Neuronal stem cell (in vitro differentiated cells): ENCODE measurements at regions not wholly inside any gene's neighbourhood (a gene's known extent, or its start where the extent isn't known, plus 50 kb on each side); places are given as distances from the start of the nearest gene placed in this dataset.
A peak's percentile ranks its signal among the peaks of the same experiment; 100 is the strongest.

Experiments
- DNase-seq: peaks from one replicate; pipeline ENCODE4 v3.0.0-alpha.2; 2013; ENCODE audit warnings: low spot score
- H2AFZ ChIP-seq: one replicate; pipeline ENCODE4 v1.6.1; 2013; ENCODE audit warnings: mild to moderate bottlenecking, low read length, inconsistent platforms
- H2AK5ac ChIP-seq: 2 replicates; pipeline ENCODE4 v1.6.1; 2013; ENCODE audit warnings: low read depth, mild to moderate bottlenecking, inconsistent platforms, low read length, moderate library complexity, mixed read lengths
- H2BK120ac ChIP-seq: 2 replicates; pipeline ENCODE4 v1.6.1; 2013; ENCODE audit warnings: low read depth, mild to moderate bottlenecking, inconsistent platforms, low read length, moderate library complexity, mixed read lengths
- H2BK12ac ChIP-seq: one replicate; pipeline ENCODE4 v1.6.1; 2013; ENCODE audit warnings: low read length, inconsistent platforms
- H2BK15ac ChIP-seq: 2 replicates; pipeline ENCODE4 v1.6.1; 2013; ENCODE audit warnings: mild to moderate bottlenecking, low read length, inconsistent platforms, mixed read lengths
- H2BK5ac ChIP-seq: one replicate; pipeline ENCODE4 v1.6.1; 2013; ENCODE audit warnings: inconsistent platforms, mild to moderate bottlenecking, low read length, moderate library complexity
- H3K14ac ChIP-seq: one replicate; pipeline ENCODE4 v1.6.1; 2013; ENCODE audit warnings: low read length, inconsistent platforms
- H3K18ac ChIP-seq: 2 replicates; pipeline ENCODE4 v1.6.1; 2013; ENCODE audit warnings: low read length, inconsistent platforms
- H3K23ac ChIP-seq: 2 replicates; pipeline ENCODE4 v1.6.1; 2013; ENCODE audit warnings: low read depth, mild to moderate bottlenecking, mixed read lengths, low read length, inconsistent platforms; ENCODE audit not compliant: poor library complexity
- H3K27ac ChIP-seq: replicated peaks from 3 replicates; pipeline ENCODE4 v1.5.1; 2013; ENCODE audit warnings: low read length, inconsistent platforms
- H3K27me3 ChIP-seq, 3 experiments: 2 replicates each; pipeline ENCODE4 v1.6.1; 2013; ENCODE audit warnings: low read length in 3 of 3, mild to moderate bottlenecking in 2 of 3, inconsistent platforms in 1 of 3, low read depth in 1 of 3, mixed read lengths in 1 of 3, moderate library complexity in 1 of 3; ENCODE audit not compliant: control insufficient read depth in 3 of 3, insufficient read depth in 3 of 3
- H3K36me3 ChIP-seq, 2 donors: replicated peaks in 1 of 2; 2 replicates each; pipeline ENCODE4 v1.6.1; 2013; ENCODE audit warnings: low read length in 2 of 2; ENCODE audit not compliant: control insufficient read depth in 2 of 2, insufficient read depth in 2 of 2
- H3K4ac ChIP-seq: 2 replicates; pipeline ENCODE4 v1.6.1; 2013; ENCODE audit warnings: inconsistent platforms, mild to moderate bottlenecking, low read length, moderate library complexity
- H3K4me1 ChIP-seq, 2 donors: 1 replicate in 1 of 2; 2 replicates in 1 of 2; pipeline ENCODE4 v1.6.1; 2013; ENCODE audit warnings: low read length in 2 of 2, low read depth in 1 of 2; ENCODE audit not compliant: control insufficient read depth in 2 of 2, insufficient read depth in 1 of 2
- H3K4me2 ChIP-seq: one replicate; pipeline ENCODE4 v1.6.1; 2013; ENCODE audit warnings: mild to moderate bottlenecking, low read length, inconsistent platforms; ENCODE audit not compliant: insufficient read depth, poor library complexity, severe bottlenecking
- H3K4me3 ChIP-seq, 2 donors: 2 replicates each; pipeline ENCODE4 v1.5.1; 2013; ENCODE audit warnings: low read length in 2 of 2, mild to moderate bottlenecking in 2 of 2, inconsistent platforms in 1 of 2, moderate library complexity in 1 of 2
- H3K79me1 ChIP-seq: one replicate; pipeline ENCODE4 v1.6.1; 2013; ENCODE audit warnings: low read depth, mild to moderate bottlenecking, inconsistent platforms, low read length, moderate library complexity
- H3K9ac ChIP-seq: one replicate; pipeline ENCODE4 v1.6.1; 2013; ENCODE audit warnings: mild to moderate bottlenecking, low read depth, low read length, inconsistent platforms; ENCODE audit not compliant: poor library complexity
- H3K9me3 ChIP-seq, 2 donors: replicated peaks in 1 of 2; 2 replicates each; pipeline versions ENCODE3 to v1.6.1; 2013; ENCODE audit warnings: low read length in 2 of 2, mild to moderate bottlenecking in 2 of 2, inconsistent platforms in 1 of 2, low read depth in 1 of 2, mixed read lengths in 1 of 2, moderate library complexity in 1 of 2; ENCODE audit not compliant: control insufficient read depth in 2 of 2, insufficient read depth in 1 of 2
- H4K8ac ChIP-seq: one replicate; pipeline ENCODE4 v1.6.1; 2013; ENCODE audit warnings: low read depth, mild to moderate bottlenecking, inconsistent platforms, low read length, moderate library complexity
- H4K91ac ChIP-seq: one replicate; pipeline ENCODE4 v1.6.1; 2013; ENCODE audit warnings: low read length, low read depth, mild to moderate bottlenecking, inconsistent platforms; ENCODE audit not compliant: poor library complexity
- WGBS, 2 donors: extraction: QIAGEN DNeasy Blood & Tissue Kit; methylation state at CpG; one replicate each; pipeline ENCODE4 v1.1.7; 2013; ENCODE audit warnings: missing lambda C conversion rate in 2 of 2, mixed read lengths in 1 of 2; ENCODE audit not compliant: insufficient read length in 2 of 2, insufficient replicate concordance in 1 of 2; ENCODE audit errors: extremely low coverage in 2 of 2; 5-methylcytosine and 5-hydroxymethylcytosine counted together

GRCh38 chr13:59236309-59236919, 927.3 kb downstream of the DIAPH3 start:
- no peaks in the 10 kb centered on the region for H3K36me3 ChIP-seq
- no peak overlapping the region for H3K4me3 ChIP-seq
- no peaks in the 10 kb centered on the region for H3K9me3 ChIP-seq
- no peaks in the 10 kb centered on the region for H3K27me3 ChIP-seq
- H3K4me1 ChIP-seq = no peaks in the 10 kb centered on the region
- no peak overlapping the region for H2BK5ac ChIP-seq
- no CpG with 5 or more reads among the region's 5 CpGs for WGBS, 2 donors
- H3K23ac ChIP-seq = no peak overlapping the region
- H3K79me1 ChIP-seq = no peaks in the 10 kb centered on the region
- no peak overlapping the region for H4K8ac ChIP-seq
- H2BK120ac ChIP-seq = no peak overlapping the region
- no peak overlapping the region for H2AK5ac ChIP-seq
- no peak overlapping the region for H3K14ac ChIP-seq
- no peak overlapping the region for H3K27ac ChIP-seq
- no peak overlapping the region for H2BK12ac ChIP-seq
- no peak overlapping the region for H3K4ac ChIP-seq
- no peak overlapping the region for H2AFZ ChIP-seq
- no peak overlapping the region for H4K91ac ChIP-seq
- H3K4me2 ChIP-seq = no peak overlapping the region
- no peak overlapping the region for H3K18ac ChIP-seq
- no peak overlapping the region for H2BK15ac ChIP-seq
- DNase-seq = no peak
- H3K9ac ChIP-seq = no peak overlapping the region

DNA sequence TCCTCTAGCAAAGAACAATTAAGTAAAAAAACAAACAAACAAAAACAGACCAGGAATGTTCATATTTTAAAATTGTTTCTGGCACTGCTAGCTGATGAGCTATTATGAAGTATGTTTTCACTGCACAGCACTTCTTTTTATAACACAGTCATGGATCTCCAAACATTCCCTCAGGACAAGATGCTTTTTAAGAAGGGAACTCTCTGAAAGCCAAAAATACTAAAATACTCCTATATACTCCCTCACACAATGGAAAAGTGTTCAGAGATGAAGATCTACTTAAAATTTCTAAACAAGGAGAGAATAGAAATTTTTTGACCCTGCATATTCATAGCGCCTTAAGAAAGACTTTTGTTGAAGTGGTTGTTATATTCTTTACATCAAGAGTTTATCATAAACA, 926.8 kb downstream of the DIAPH3 start:
- no peak overlapping the region for H2BK5ac ChIP-seq
- H3K9ac ChIP-seq = no peak overlapping the region

GRCh38 chr13:59247171-59247570, 916.6 kb downstream of the DIAPH3 start:
- no peak overlapping the region for H2BK5ac ChIP-seq
- DNase-seq = no peak
- peaks cover 0 to 1% of the 10 kb centered on the region in 2 donors for H3K9me3 ChIP-seq
- no peak overlapping the region for H2AK5ac ChIP-seq
- no peaks in the 10 kb centered on the region for H3K36me3 ChIP-seq
- no peak overlapping the region for H3K4ac ChIP-seq
- H3K4me3 ChIP-seq = no peak overlapping the region
- no peak overlapping the region for H2BK12ac ChIP-seq
- H3K4me2 ChIP-seq = no peak overlapping the region
- H4K8ac ChIP-seq = no peak overlapping the region
- no peak overlapping the region for H3K23ac ChIP-seq
- H3K27ac ChIP-seq = no peak overlapping the region
- H2BK120ac ChIP-seq = no peak overlapping the region
- H3K27me3 ChIP-seq = no peaks in the 10 kb centered on the region
- WGBS, 2 donors = no CpG with 5 or more reads among the region's 5 CpGs
- H3K9ac ChIP-seq = no peak overlapping the region
- no peak overlapping the region for H2BK15ac ChIP-seq
- no peak overlapping the region for H2AFZ ChIP-seq
- no peak overlapping the region for H3K18ac ChIP-seq
- no peak overlapping the region for H3K14ac ChIP-seq
- no peak overlapping the region for H4K91ac ChIP-seq
- peaks cover 0 to 6% of the 10 kb centered on the region in 2 donors for H3K4me1 ChIP-seq
- no peaks in the 10 kb centered on the region for H3K79me1 ChIP-seq

More for the DNA sequence above, 926.8 kb downstream of the DIAPH3 start:
- Histone ChIP-seq H2BK120ac (no peak overlapping the region), H3K23ac (no peak overlapping the region), H3K36me3 (no peaks in the 10 kb centered on the region), H3K18ac (no peak overlapping the region), H3K14ac (no peak overlapping the region), H3K4me2 (no peak overlapping the region), H2BK12ac (no peak overlapping the region), H3K9me3 (no peaks in the 10 kb centered on the region), H4K8ac (no peak overlapping the region), H3K27me3 (no peaks in the 10 kb centered on the region), H2AFZ (no peak overlapping the region), H2BK15ac (no peak overlapping the region), H3K27ac (no peak overlapping the region), H3K79me1 (no peaks in the 10 kb centered on the region), H4K91ac (no peak overlapping the region), H2AK5ac (no peak overlapping the region), H3K4ac (no peak overlapping the region), H3K4me1 (no peaks in the 10 kb centered on the region), H3K4me3 (no peak overlapping the region)
- WGBS, 2 donors = no CpG with 5 or more reads among the region's 1 CpG
- DNase-seq = no peak

GRCh38 chr13:59250336-59251189, 913.2 kb downstream of the DIAPH3 start:
- H3K4me3 ChIP-seq = no peak overlapping the region
- no peak overlapping the region for H2BK15ac ChIP-seq
- H2AFZ ChIP-seq = peak overlapping the region; percentile 62
- no peaks in the 10 kb centered on the region for H3K27me3 ChIP-seq
- H3K4me1 ChIP-seq = peaks cover 0 to 6% of the 10 kb centered on the region in 2 donors
- H2AK5ac ChIP-seq = no peak overlapping the region
- H2BK5ac ChIP-seq = no peak overlapping the region
- H3K23ac ChIP-seq = no peak overlapping the region
- no peak overlapping the region for H3K4me2 ChIP-seq
- H3K9me3 ChIP-seq = peaks cover 0 to 1% of the 10 kb centered on the region in 2 donors
- no peak overlapping the region for H4K91ac ChIP-seq
- H3K4ac ChIP-seq = no peak overlapping the region
- H3K36me3 ChIP-seq = no peaks in the 10 kb centered on the region
- H3K18ac ChIP-seq = no peak overlapping the region
- no peak overlapping the region for H3K27ac ChIP-seq
- no CpG with 5 or more reads among the region's 5 CpGs for WGBS, 2 donors
- H2BK12ac ChIP-seq = no peak overlapping the region
- no peak for DNase-seq
- H3K14ac ChIP-seq = no peak overlapping the region
- H3K79me1 ChIP-seq = no peaks in the 10 kb centered on the region
- no peak overlapping the region for H4K8ac ChIP-seq
- no peak overlapping the region for H3K9ac ChIP-seq
- no peak overlapping the region for H2BK120ac ChIP-seq
